OCI-LY7 (cell line): ENCODE measurements at regions not wholly inside any gene's neighbourhood (a gene's known extent, or its start where the extent isn't known, plus 50 kb on each side); places are given as distances from the start of the nearest gene placed in this dataset.

ENCODE experiments used
- BruUV-seq: library from RNA; stranded (reverse); fragments of 400-500 nt; replicated peaks from 2 replicates; lab custom pipeline; 2021; lab: Mats Ljungman, UMichigan
- CTCF ChIA-PET: fragments of 300-600 bp; sonication (Branson Sonifier 250); formaldehyde crosslinking; loops from one replicate; lab custom pipeline; 2022; ENCODE audit warnings: antibody characterized with exemption; ENCODE audit not compliant: unreplicated experiment; lab: Charles Lee
- POLR2A ChIA-PET: fragments of 300-600 bp; sonication (Branson Sonifier 250); formaldehyde crosslinking; loops from one replicate; lab custom pipeline; 2022; ENCODE audit warnings: antibody characterized with exemption; lab: Charles Lee
- DNase-seq: peaks from one replicate; pipeline ENCODE4 v3.0.0-alpha.2; 2015; ENCODE audit warnings: low spot score
- H2AFZ ChIP-seq: fragments of 200-600 bp; sonication (generic), shearing (Covaris generic); 2 replicates; pipeline ENCODE4 v1.6.1; 2014; ENCODE audit warnings: mild to moderate bottlenecking, antibody characterized with exemption, low read length, moderate library complexity
- H3K27ac ChIP-seq: fragments of 200-600 bp; sonication (generic); 2 replicates; pipeline ENCODE4 v1.5.1; 2014; ENCODE audit warnings: mixed run types, low read depth, mild to moderate bottlenecking, moderate library complexity, low read length, inconsistent platforms; ENCODE audit not compliant: poor library complexity, severe bottlenecking
- H3K36me3 ChIP-seq: fragments of 200-600 bp; sonication (generic); 2 replicates; pipeline ENCODE4 v1.6.1; 2014; ENCODE audit warnings: mild to moderate bottlenecking, antibody characterized with exemption, low read length, moderate library complexity, mixed read lengths; ENCODE audit not compliant: insufficient read depth
- H3K4me1 ChIP-seq: fragments of 200-600 bp; sonication (generic); 2 replicates; pipeline ENCODE4 v1.5.1; 2014; ENCODE audit warnings: mild to moderate bottlenecking, low read length; ENCODE audit not compliant: insufficient read depth, poor library complexity, severe bottlenecking
- H3K4me2 ChIP-seq: fragments of 200-600 bp; sonication (generic); 2 replicates; pipeline ENCODE4 v1.6.1; 2014; ENCODE audit warnings: mild to moderate bottlenecking, low read length
- H3K4me3 ChIP-seq: fragments of 200-600 bp; sonication (generic); 2 replicates; pipeline ENCODE4 v1.5.1; 2014; ENCODE audit warnings: mild to moderate bottlenecking, low read depth, low read length; ENCODE audit not compliant: poor library complexity, severe bottlenecking
- H3K79me2 ChIP-seq: fragments of 200-600 bp; sonication (generic); 2 replicates; pipeline ENCODE4 v1.6.1; 2016; ENCODE audit warnings: low read depth, mild to moderate bottlenecking, low read length, moderate library complexity, mixed read lengths; ENCODE audit not compliant: insufficient read depth
- H3K9me2 ChIP-seq: fragments of 200-600 bp; sonication (generic); 2 replicates; pipeline ENCODE4 v1.6.1; 2016; ENCODE audit warnings: mild to moderate bottlenecking, low read length, mixed read lengths; ENCODE audit not compliant: insufficient read depth
- H3K9me3 ChIP-seq: fragments of 200-600 bp; sonication (generic); 2 replicates; pipeline ENCODE4 v1.6.1; 2014; ENCODE audit warnings: mild to moderate bottlenecking, mixed run types, low read length, mixed read lengths
- H4K20me1 ChIP-seq: fragments of 200-600 bp; sonication (generic); 2 replicates; pipeline ENCODE4 v1.6.1; 2014; ENCODE audit warnings: mild to moderate bottlenecking, antibody characterized with exemption, low read length, moderate library complexity, mixed read lengths; ENCODE audit not compliant: insufficient read depth
- CTCF ChIP-seq: fragments of 200-600 bp; sonication (generic); conservative IDR thresholded peaks from 2 replicates; pipeline ENCODE4 v1.5.1; 2014; ENCODE audit warnings: mild to moderate bottlenecking, antibody characterized with exemption, low read length, moderate library complexity, mixed read lengths
- EZH2phosphoT487 ChIP-seq: fragments of 200-600 bp; sonication (generic); IDR thresholded peaks from 2 replicates; pipeline ENCODE4 v1.6.1; 2018; ENCODE audit warnings: low read depth, borderline replicate concordance, mild to moderate bottlenecking, mixed run types, antibody characterized with exemption, low read length, moderate library complexity, mixed read lengths
- intact Hi-C: fragments of 100-400 bp; cut with micrococcal nuclease; formaldehyde crosslinking; loops from one replicate; pipeline ENCODE4 v1.10.0; 2022; ENCODE audit not compliant: unreplicated experiment

- TF ChIP-seq CTCF (no peak), EZH2phosphoT487 (no peak)
- Histone ChIP-seq H3K4me2 (no peak overlapping the region), H3K27ac (no peak overlapping the region), H3K4me1 (no peaks in the 10 kb centered on the region), H3K79me2 (no peaks in the 10 kb centered on the region), H3K4me3 (no peak overlapping the region), H2AFZ (no peak overlapping the region), H4K20me1 (no peaks in the 10 kb centered on the region), H3K36me3 (no peaks in the 10 kb centered on the region), H3K9me3 (no peaks in the 10 kb centered on the region), H3K9me2 (no peaks in the 10 kb centered on the region)
- ChIA-PET CTCF (no interaction called here), POLR2A (no interaction called here)
- intact Hi-C loops: no loop called here
- no peak for DNase-seq
- no TSS peak for BruUV-seq
Observed at GRCh38 chr6:167229586-167229985, 61.5 kb upstream of the UNC93A start.

DNA sequence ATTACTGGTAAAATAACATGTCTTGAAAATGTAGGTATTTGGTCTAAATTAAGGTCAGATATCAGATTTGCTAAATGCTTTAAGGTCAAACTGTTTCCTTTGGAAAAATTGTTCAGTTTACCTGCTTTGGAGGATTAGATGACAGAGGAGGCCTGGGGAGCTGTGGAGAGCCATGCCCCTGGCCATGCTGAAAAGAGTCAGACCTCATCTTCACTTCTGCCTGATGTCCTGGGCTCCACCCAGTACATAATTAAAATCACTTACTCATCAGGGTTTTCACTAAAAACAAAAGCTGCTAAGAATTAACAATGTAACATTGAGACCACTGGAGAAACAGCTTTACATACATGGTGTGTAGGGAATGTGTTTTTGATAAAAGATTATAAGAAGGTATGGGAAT is 60.8 kb upstream of the UNC93A start:
- ChIA-PET CTCF (no interaction called here), POLR2A (interaction anchor here (1.5 kb wide), 1 partner anchor 15 kb away, joined by 4 read pairs; no protein-coding TSS in a partner anchor)
- Histone ChIP-seq H3K9me3 (no peaks in the 10 kb centered on the region), H3K9me2 (no peaks in the 10 kb centered on the region), H3K4me3 (no peak overlapping the region), H3K4me1 (no peaks in the 10 kb centered on the region), H3K79me2 (no peaks in the 10 kb centered on the region), H3K36me3 (no peaks in the 10 kb centered on the region), H3K27ac (no peak overlapping the region), H2AFZ (no peak overlapping the region), H3K4me2 (no peak overlapping the region), H4K20me1 (no peaks in the 10 kb centered on the region)
- TF ChIP-seq CTCF (no peak), EZH2phosphoT487 (no peak)
- DNase-seq: no peak
- intact Hi-C loops: no loop called here
- BruUV-seq: no TSS peak

- no TSS peak for BruUV-seq
- no peaks in the 10 kb centered on the region for H3K4me1 ChIP-seq
- POLR2A ChIA-PET: no interaction called here
- no peak overlapping the region for H3K27ac ChIP-seq
- CTCF ChIA-PET: no interaction called here
- H3K4me2 ChIP-seq: no peak overlapping the region
- no peak for TF ChIP-seq EZH2phosphoT487
- no peaks in the 10 kb centered on the region for H3K79me2 ChIP-seq
- H3K4me3 ChIP-seq: no peak overlapping the region
- no peak overlapping the region for H2AFZ ChIP-seq
- no peaks in the 10 kb centered on the region for H3K9me2 ChIP-seq
- H3K9me3 ChIP-seq: no peaks in the 10 kb centered on the region
- H3K36me3 ChIP-seq: no peaks in the 10 kb centered on the region
- intact Hi-C loops: no loop called here
- H4K20me1 ChIP-seq: no peaks in the 10 kb centered on the region
- DNase-seq: no peak
Observed at GRCh38 chr6:167232356-167232755, 58.8 kb upstream of the UNC93A start.
